ENCODE measurements at regions not wholly inside any gene's neighbourhood (a gene's known extent, or its start where the extent isn't known, plus 50 kb on each side); places are given as distances from the start of the nearest gene placed in this dataset.

DNA sequence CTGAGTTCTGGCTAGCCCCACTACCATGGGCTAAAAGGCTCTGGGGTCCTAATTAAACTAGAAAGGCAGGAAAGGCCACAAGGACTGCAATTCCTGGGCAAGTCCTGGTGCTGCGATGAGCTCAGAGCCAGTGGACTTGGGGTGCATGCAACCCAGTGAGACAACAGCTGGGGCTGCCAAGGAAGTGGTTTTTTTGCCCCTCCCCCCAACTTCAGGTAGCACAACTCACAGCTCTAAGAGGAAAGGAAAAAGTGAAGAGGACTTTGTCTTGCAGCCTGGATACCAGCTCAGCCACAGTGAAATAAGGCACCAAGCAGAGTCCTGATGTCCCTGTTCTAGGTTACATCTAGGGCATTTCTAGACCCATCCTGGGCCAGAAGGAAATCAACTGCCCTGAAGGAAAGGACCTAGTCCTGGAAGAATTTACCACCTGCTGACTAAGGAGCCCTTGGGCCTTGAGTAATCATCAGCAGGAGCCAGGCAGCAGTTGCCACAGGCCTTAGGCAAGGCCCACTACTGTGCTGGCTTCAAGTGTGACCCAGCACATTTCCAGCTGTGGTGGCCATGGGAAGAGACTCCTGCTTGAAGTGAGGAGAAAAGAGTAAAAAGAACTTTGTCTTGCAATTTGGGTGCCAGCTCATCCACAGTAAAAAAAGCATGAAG is 358.4 kb downstream of the BTBD3 start:
- Histone ChIP-seq H3K4me1 (ENCODE audit: control insufficient read depth, insufficient read depth, low read length) (no peaks in the 10 kb centered on the region), H3K9me3 (ENCODE audit: control insufficient read depth, insufficient read depth, low read depth, low read length) (no peaks in the 10 kb centered on the region), H3K4me3 (ENCODE audit: low read depth, low read length) (no peak overlapping the region), H3K27ac (ENCODE audit: extremely low read depth, low read depth, low read length) (no peak overlapping the region), H3K36me3 (ENCODE audit: control insufficient read depth in 2 of 2, insufficient read depth in 1 of 2, low read length in 2 of 2) (no peaks in the 10 kb centered on the region)
- no peak for TF ChIP-seq ZNF623 (tag by site-specific recombination; IDR thresholded peaks at IDR 0.05)
- no peak for TF ChIP-seq ZFHX2 (tag by site-specific recombination; conservative IDR thresholded peaks at IDR 0.05)
- no peak for TF ChIP-seq ZNF670 (tag by site-specific recombination; IDR thresholded peaks at IDR 0.05; ENCODE audit: low read depth)
- TF ChIP-seq ZNF114 (tag by site-specific recombination; IDR thresholded peaks at IDR 0.05): no peak
- TF ChIP-seq ZXDB (tag by site-specific recombination; IDR thresholded peaks at IDR 0.05): no peak
- TF ChIP-seq BCL11A (tag by site-specific recombination; IDR thresholded peaks at IDR 0.05; ENCODE audit: low read depth): no peak
- TF ChIP-seq ZNF157 (tag by site-specific recombination; IDR thresholded peaks at IDR 0.05): no peak
- no peak for TF ChIP-seq ZNF202 (tag by site-specific recombination; IDR thresholded peaks at IDR 0.05; ENCODE audit: borderline replicate concordance)
- TF ChIP-seq, protein P1, sequence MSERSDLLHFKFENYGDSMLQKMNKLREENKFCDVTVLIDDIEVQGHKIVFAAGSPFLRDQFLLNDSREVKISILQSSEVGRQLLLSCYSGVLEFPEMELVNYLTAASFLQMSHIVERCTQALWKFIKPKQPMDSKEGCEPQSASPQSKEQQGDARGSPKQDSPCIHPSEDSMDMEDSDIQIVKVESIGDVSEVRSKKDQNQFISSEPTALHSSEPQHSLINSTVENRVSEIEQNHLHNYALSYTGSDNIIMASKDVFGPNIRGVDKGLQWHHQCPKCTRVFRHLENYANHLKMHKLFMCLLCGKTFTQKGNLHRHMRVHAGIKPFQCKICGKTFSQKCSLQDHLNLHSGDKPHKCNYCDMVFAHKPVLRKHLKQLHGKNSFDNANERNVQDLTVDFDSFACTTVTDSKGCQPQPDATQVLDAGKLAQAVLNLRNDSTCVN (tag by site-specific recombination; optimal IDR thresholded peaks at IDR 0.05): no peak
- no peak for TF ChIP-seq GLIS2 (tag by site-specific recombination; IDR thresholded peaks at IDR 0.05)
- TF ChIP-seq, protein P2, sequence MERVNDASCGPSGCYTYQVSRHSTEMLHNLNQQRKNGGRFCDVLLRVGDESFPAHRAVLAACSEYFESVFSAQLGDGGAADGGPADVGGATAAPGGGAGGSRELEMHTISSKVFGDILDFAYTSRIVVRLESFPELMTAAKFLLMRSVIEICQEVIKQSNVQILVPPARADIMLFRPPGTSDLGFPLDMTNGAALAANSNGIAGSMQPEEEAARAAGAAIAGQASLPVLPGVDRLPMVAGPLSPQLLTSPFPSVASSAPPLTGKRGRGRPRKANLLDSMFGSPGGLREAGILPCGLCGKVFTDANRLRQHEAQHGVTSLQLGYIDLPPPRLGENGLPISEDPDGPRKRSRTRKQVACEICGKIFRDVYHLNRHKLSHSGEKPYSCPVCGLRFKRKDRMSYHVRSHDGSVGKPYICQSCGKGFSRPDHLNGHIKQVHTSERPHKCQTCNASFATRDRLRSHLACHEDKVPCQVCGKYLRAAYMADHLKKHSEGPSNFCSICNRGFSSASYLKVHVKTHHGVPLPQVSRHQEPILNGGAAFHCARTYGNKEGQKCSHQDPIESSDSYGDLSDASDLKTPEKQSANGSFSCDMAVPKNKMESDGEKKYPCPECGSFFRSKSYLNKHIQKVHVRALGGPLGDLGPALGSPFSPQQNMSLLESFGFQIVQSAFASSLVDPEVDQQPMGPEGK (tag by site-specific recombination; IDR thresholded peaks at IDR 0.05): no peak
- no peak for TF ChIP-seq ZNF175 (tag by site-specific recombination; IDR thresholded peaks at IDR 0.05)
- no peak for TF ChIP-seq TCF7L2 (IDR thresholded peaks at IDR 0.05; ENCODE audit: borderline replicate concordance, low read depth, low read length)
- ChIA-PET CTCF (interaction anchor here (1.4 kb wide), 1 partner anchor 13 kb away, joined by 3 read pairs; no protein-coding TSS in a partner anchor), POLR2A (no interaction called here)

DNA sequence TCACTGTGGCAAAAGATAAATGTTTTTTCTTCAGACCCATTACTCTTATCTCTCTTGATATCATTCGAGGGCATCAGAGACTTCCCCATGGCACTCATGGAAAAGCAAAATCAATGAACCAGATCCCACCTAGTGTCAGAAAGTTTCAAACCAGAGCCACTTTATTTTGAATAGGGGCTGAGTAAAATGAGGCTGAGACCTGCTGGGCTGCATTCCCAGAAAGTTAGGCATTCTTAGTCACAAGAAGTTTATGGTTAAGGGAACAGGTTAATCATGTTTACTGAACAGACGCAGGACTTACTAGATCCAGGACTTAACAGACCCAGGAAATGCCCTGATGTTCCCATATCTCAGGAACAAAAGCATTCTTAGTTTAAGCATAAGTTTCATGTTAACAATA is 369.9 kb downstream of the BTBD3 start:
- POLR2A ChIA-PET: no interaction called here
- no peaks in the 10 kb centered on the region for H3K36me3 ChIP-seq (ENCODE audit: control insufficient read depth in 2 of 2, insufficient read depth in 1 of 2, low read length in 2 of 2)
- no peaks in the 10 kb centered on the region for H3K4me1 ChIP-seq (ENCODE audit: control insufficient read depth, insufficient read depth, low read length)
- no peaks in the 10 kb centered on the region for H3K9me3 ChIP-seq (ENCODE audit: control insufficient read depth, insufficient read depth, low read depth, low read length)
- CTCF ChIA-PET: no interaction called here
- no peak overlapping the region for H3K27ac ChIP-seq (ENCODE audit: extremely low read depth, low read depth, low read length)
- H3K4me3 ChIP-seq (ENCODE audit: low read depth, low read length): no peak overlapping the region
- TF ChIP-seq ZNF837 (tag by site-specific recombination; IDR thresholded peaks at IDR 0.05): no peak
- TF ChIP-seq, protein P3, sequence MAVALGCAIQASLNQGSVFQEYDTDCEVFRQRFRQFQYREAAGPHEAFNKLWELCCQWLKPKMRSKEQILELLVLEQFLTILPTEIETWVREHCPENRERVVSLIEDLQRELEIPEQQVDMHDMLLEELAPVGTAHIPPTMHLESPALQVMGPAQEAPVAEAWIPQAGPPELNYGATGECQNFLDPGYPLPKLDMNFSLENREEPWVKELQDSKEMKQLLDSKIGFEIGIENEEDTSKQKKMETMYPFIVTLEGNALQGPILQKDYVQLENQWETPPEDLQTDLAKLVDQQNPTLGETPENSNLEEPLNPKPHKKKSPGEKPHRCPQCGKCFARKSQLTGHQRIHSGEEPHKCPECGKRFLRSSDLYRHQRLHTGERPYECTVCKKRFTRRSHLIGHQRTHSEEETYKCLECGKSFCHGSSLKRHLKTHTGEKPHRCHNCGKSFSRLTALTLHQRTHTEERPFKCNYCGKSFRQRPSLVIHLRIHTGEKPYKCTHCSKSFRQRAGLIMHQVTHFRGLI (tag by site-specific recombination; IDR thresholded peaks at IDR 0.05): no peak
- no peak for TF ChIP-seq ZNF654 (tag by site-specific recombination; IDR thresholded peaks at IDR 0.05; ENCODE audit: low read depth)
- no peak for TF ChIP-seq ZFP41 (tag by site-specific recombination; IDR thresholded peaks at IDR 0.05; ENCODE audit: borderline replicate concordance)
- no peak for TF ChIP-seq ZNF121 (tag by site-specific recombination; IDR thresholded peaks at IDR 0.05)
- TF ChIP-seq, protein P4, sequence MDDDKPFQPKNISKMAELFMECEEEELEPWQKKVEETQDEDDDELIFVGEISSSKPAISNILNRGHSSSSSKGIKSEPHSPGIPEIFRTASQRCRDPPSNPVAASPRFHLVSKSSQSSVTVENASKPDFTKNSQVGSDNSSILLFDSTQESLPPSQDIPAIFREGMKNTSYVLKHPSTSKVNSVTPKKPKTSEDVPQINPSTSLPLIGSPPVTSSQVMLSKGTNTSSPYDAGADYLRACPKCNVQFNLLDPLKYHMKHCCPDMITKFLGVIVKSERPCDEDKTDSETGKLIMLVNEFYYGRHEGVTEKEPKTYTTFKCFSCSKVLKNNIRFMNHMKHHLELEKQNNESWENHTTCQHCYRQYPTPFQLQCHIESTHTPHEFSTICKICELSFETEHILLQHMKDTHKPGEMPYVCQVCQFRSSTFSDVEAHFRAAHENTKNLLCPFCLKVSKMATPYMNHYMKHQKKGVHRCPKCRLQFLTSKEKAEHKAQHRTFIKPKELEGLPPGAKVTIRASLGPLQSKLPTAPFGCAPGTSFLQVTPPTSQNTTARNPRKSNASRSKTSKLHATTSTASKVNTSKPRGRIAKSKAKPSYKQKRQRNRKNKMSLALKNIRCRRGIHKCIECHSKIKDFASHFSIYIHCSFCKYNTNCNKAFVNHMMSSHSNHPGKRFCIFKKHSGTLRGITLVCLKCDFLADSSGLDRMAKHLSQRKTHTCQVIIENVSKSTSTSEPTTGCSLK (tag by site-specific recombination; IDR thresholded peaks at IDR 0.05): no peak
- TF ChIP-seq ZNF624 (tag by site-specific recombination; IDR thresholded peaks at IDR 0.05): no peak
- no peak for TF ChIP-seq ZNF423 (tag by site-specific recombination; IDR thresholded peaks at IDR 0.05)
- TF ChIP-seq ZNF610 (tag by site-specific recombination; IDR thresholded peaks at IDR 0.05; ENCODE audit: borderline replicate concordance): no peak
- no peak for TF ChIP-seq ZNF785 (tag by site-specific recombination; IDR thresholded peaks at IDR 0.05)
- no peak for TF ChIP-seq ZBTB1 (tag by site-specific recombination; IDR thresholded peaks at IDR 0.05)
- no peak for TF ChIP-seq ZNF670 (tag by site-specific recombination; IDR thresholded peaks at IDR 0.05; ENCODE audit: low read depth)
- TF ChIP-seq ZNF707 (tag by site-specific recombination; IDR thresholded peaks at IDR 0.05): no peak
- TF ChIP-seq, protein P5, sequence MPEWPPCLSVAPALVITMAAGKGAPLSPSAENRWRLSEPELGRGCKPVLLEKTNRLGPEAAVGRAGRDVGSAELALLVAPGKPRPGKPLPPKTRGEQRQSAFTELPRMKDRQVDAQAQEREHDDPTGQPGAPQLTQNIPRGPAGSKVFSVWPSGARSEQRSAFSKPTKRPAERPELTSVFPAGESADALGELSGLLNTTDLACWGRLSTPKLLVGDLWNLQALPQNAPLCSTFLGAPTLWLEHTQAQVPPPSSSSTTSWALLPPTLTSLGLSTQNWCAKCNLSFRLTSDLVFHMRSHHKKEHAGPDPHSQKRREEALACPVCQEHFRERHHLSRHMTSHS (tag by site-specific recombination; IDR thresholded peaks at IDR 0.05): no peak
- no peak for TF ChIP-seq ZIC2 (tag by site-specific recombination; IDR thresholded peaks at IDR 0.05)
- no peak for TF ChIP-seq ZNF223 (tag by site-specific recombination; IDR thresholded peaks at IDR 0.05)
